HCT116 (cell line): ENCODE measurements at regions not wholly inside any gene's neighbourhood (a gene's known extent, or its start where the extent isn't known, plus 50 kb on each side); places are given as distances from the start of the nearest gene placed in this dataset.

Experiments
- ATAC-seq: fragments of 200-7000 bp; cut with Tn5 transposase; 2 replicates; pipeline ENCODE4 v1.9.1; 2020; ENCODE audit warnings: mild to moderate bottlenecking, moderate library complexity
- BruUV-seq: library from RNA; stranded (reverse); fragments of 400-500 nt; replicated peaks from 2 replicates; lab custom pipeline; 2021; lab: Mats Ljungman, UMichigan
- CTCF ChIA-PET: fragments of 300-600 bp; sonication (Branson Sonifier 250); formaldehyde crosslinking; loops from one replicate; lab custom pipeline; 2021; ENCODE audit warnings: antibody characterized with exemption; lab: Charles Lee
- POLR2A ChIA-PET: fragments of 300-600, 350-600 bp; sonication (Branson Sonifier 250); formaldehyde crosslinking; loops from one replicate; lab custom pipeline; 2021; ENCODE audit warnings: antibody characterized with exemption; lab: Charles Lee
- RAD21 ChIA-PET, 2 experiments: fragments of 300-600 bp; sonication (Branson Sonifier 250); formaldehyde crosslinking; loops; one replicate each; lab custom pipeline; 2023; ENCODE audit warnings: low total read pairs in 2 of 2; ENCODE audit not compliant: uncharacterized antibody in 2 of 2, unreplicated experiment in 2 of 2, low non-redundant PET in 1 of 2; lab: Charles Lee
- DNase-seq: peaks from one replicate; pipeline ENCODE4 v3.0.0-alpha.2; 2010; ENCODE audit warnings: low read depth, low spot score
- H2AFZ ChIP-seq: fragments of 200-600 bp; shearing (Covaris generic), sonication (generic); 2 replicates; pipeline ENCODE4 v1.6.1; 2017; ENCODE audit warnings: low read depth, mixed run types, mixed read lengths, antibody characterized with exemption, low read length; ENCODE audit not compliant: poor library complexity, severe bottlenecking
- H3K27ac ChIP-seq: 2 replicates; pipeline ENCODE4 v1.5.1; 2012; ENCODE audit warnings: low read depth, low read length
- H3K27me3 ChIP-seq: fragments of 200-600 bp; sonication (generic); 2 replicates; pipeline ENCODE4 v1.6.1; 2016; ENCODE audit warnings: mixed run types, low read length, mixed read lengths; ENCODE audit not compliant: insufficient read depth
- H3K36me3 ChIP-seq, 2 experiments: fragments of 200-500 bp in 1 of 2; fragments of 200-600 bp in 1 of 2; sonication (Bioruptor generic) in 1 of 2; sonication (generic) in 1 of 2; 2 replicates each; pipeline versions ENCODE4 v1.5.1 to v1.6.1; 2014 to 2016; ENCODE audit warnings: low read length in 2 of 2, inconsistent platforms in 1 of 2, mixed read lengths in 1 of 2, mixed run types in 1 of 2; ENCODE audit not compliant: insufficient read depth in 2 of 2, control insufficient read depth in 1 of 2
- H3K4me1 ChIP-seq, 2 experiments: fragments of 200-600 bp in 1 of 2; sonication (generic) in 1 of 2; 2 replicates each; pipeline versions ENCODE4 v1.5.1 to v1.6.1; 2012 to 2017; ENCODE audit warnings: low read length in 2 of 2, inconsistent platforms in 1 of 2, mild to moderate bottlenecking in 1 of 2, mixed read lengths in 1 of 2, mixed run types in 1 of 2, moderate library complexity in 1 of 2; ENCODE audit not compliant: insufficient read depth in 2 of 2, control insufficient read depth in 1 of 2
- H3K4me2 ChIP-seq: fragments of 200-600 bp; sonication (generic); 2 replicates; pipeline ENCODE4 v1.6.1; 2017; ENCODE audit warnings: mixed run types, low read length, mixed read lengths
- H3K4me3 ChIP-seq, 2 experiments: fragments of 200-600 bp in 1 of 2; sonication (generic) in 1 of 2; replicated peaks in 1 of 2; 2 replicates each; pipeline ENCODE4 v1.5.1; 2011 to 2016; ENCODE audit warnings: low read length in 2 of 2, control low read depth in 1 of 2, low read depth in 1 of 2, mild to moderate bottlenecking in 1 of 2, mixed read lengths in 1 of 2, mixed run types in 1 of 2
- H3K79me2 ChIP-seq: fragments of 200-600 bp; sonication (generic); 2 replicates; pipeline ENCODE4 v1.6.1; 2017; ENCODE audit warnings: mild to moderate bottlenecking, mixed run types, low read length, moderate library complexity, mixed read lengths; ENCODE audit not compliant: insufficient read depth
- H3K9ac ChIP-seq: fragments of 200-600 bp; sonication (generic); 2 replicates; pipeline ENCODE4 v1.6.1; 2016; ENCODE audit warnings: low read length, mixed read lengths
- H3K9me2 ChIP-seq: fragments of 200-600 bp; sonication (generic), shearing (Covaris generic); 2 replicates; pipeline ENCODE4 v1.6.1; 2017; ENCODE audit warnings: mixed run types, mild to moderate bottlenecking, moderate library complexity; ENCODE audit not compliant: insufficient read depth
- H3K9me3 ChIP-seq, 2 experiments: fragments of 200-500 bp in 1 of 2; fragments of 200-600 bp in 1 of 2; sonication (Bioruptor generic) in 1 of 2; sonication (generic) in 1 of 2; 2 replicates each; pipeline ENCODE4 v1.6.1; 2014 to 2017; ENCODE audit warnings: low read length in 2 of 2, mixed read lengths in 2 of 2, inconsistent platforms in 1 of 2, low read depth in 1 of 2, mild to moderate bottlenecking in 1 of 2, mixed run types in 1 of 2, moderate library complexity in 1 of 2; ENCODE audit not compliant: control insufficient read depth in 1 of 2, insufficient read depth in 1 of 2
- H4K20me1 ChIP-seq: fragments of 200-600 bp; sonication (generic), shearing (Covaris generic); 2 replicates; pipeline ENCODE4 v1.6.1; 2017; ENCODE audit warnings: mixed run types, mild to moderate bottlenecking, moderate library complexity; ENCODE audit not compliant: insufficient read depth
- ATF3 ChIP-seq: IDR thresholded peaks from 2 replicates; pipeline ENCODE4 v1.6.1; 2012
- CEBPB ChIP-seq: IDR thresholded peaks from 2 replicates; pipeline ENCODE4 v1.6.1; 2012; ENCODE audit warnings: low read depth
- CTCF ChIP-seq, 3 experiments: fragments of 200-600 bp in 1 of 3; sonication (generic) in 1 of 3; IDR thresholded peaks in 2 of 3; conservative IDR thresholded peaks in 1 of 3; 2 replicates each; pipeline ENCODE4 v1.5.1; 2012 to 2017; ENCODE audit warnings: low read depth in 2 of 3, low read length in 2 of 3, antibody characterized with exemption in 1 of 3, borderline replicate concordance in 1 of 3, control low read depth in 1 of 3, mild to moderate bottlenecking in 1 of 3, mixed read lengths in 1 of 3, mixed run types in 1 of 3, moderate library complexity in 1 of 3; ENCODE audit not compliant: insufficient read depth in 1 of 3
- EGR1 ChIP-seq: IDR thresholded peaks from 2 replicates; pipeline ENCODE4 v1.6.1; 2012; ENCODE audit warnings: low read depth
- ELF1 ChIP-seq: IDR thresholded peaks from 2 replicates; pipeline ENCODE4 v1.6.1; 2012; ENCODE audit warnings: low read depth, borderline replicate concordance
- EZH2 ChIP-seq: fragments of 200-600 bp; sonication (generic); IDR thresholded peaks from 2 replicates; pipeline ENCODE4 v1.6.1; 2017; ENCODE audit warnings: antibody characterized with exemption, mixed run types
- EZH2phosphoT487 ChIP-seq: fragments of 200-600 bp; IDR thresholded peaks from 2 replicates; pipeline ENCODE4 v1.6.1; 2018; ENCODE audit warnings: antibody characterized with exemption, borderline replicate concordance
- FOSL1 ChIP-seq: IDR thresholded peaks from 2 replicates; pipeline ENCODE4 v1.6.1; 2012; ENCODE audit warnings: low read depth
- JUND ChIP-seq: IDR thresholded peaks from 2 replicates; pipeline ENCODE4 v1.6.1; 2012
- POLR2A ChIP-seq: IDR thresholded peaks from 2 replicates; pipeline ENCODE4 v1.7.0; 2011; ENCODE audit warnings: borderline replicate concordance; ENCODE audit not compliant: insufficient read depth, insufficient read length; ENCODE audit errors: extremely low read depth
- POLR2AphosphoS5 ChIP-seq: IDR thresholded peaks from 2 replicates; pipeline ENCODE4 v1.6.1; 2011; ENCODE audit warnings: mild to moderate bottlenecking, low read depth, low read length, moderate library complexity
- SIN3A ChIP-seq: IDR thresholded peaks from 2 replicates; pipeline ENCODE4 v1.6.1; 2012; ENCODE audit warnings: low read depth
- SP1 ChIP-seq: IDR thresholded peaks from 2 replicates; pipeline ENCODE4 v1.6.1; 2012; ENCODE audit warnings: low read depth
- TCF7L2 ChIP-seq: IDR thresholded peaks from 2 replicates; pipeline ENCODE4 v1.7.0; 2011; ENCODE audit warnings: borderline replicate concordance, inconsistent platforms; ENCODE audit not compliant: insufficient read depth, insufficient read length; ENCODE audit errors: extremely low read depth
- YY1 ChIP-seq: IDR thresholded peaks from 2 replicates; pipeline ENCODE4 v1.6.1; 2011; ENCODE audit warnings: low read length, low read depth, moderate library complexity, mild to moderate bottlenecking; ENCODE audit not compliant: insufficient replicate concordance; ENCODE audit errors: extremely low read depth
- ZFX ChIP-seq: fragments of 450-650 bp; IDR thresholded peaks from 2 replicates; pipeline ENCODE4 v1.6.1; 2017
- ZNF274 ChIP-seq: fragments of 200-500 bp; sonication (Bioruptor generic); IDR thresholded peaks from 2 replicates; pipeline ENCODE4 v1.6.1; 2014; ENCODE audit warnings: mild to moderate bottlenecking, low read depth, low read length, inconsistent platforms
- intact Hi-C: fragments of 100-400 bp; cut with micrococcal nuclease; formaldehyde crosslinking; loops from 2 replicates; pipeline ENCODE4 v1.10.0; 2022
- TF ChIP-seq, protein P1 (sequence below): IDR thresholded peaks from 2 replicates; pipeline ENCODE4 v1.6.1; 2012; ENCODE audit warnings: low read depth
- TF ChIP-seq, protein P2 (sequence below): IDR thresholded peaks from 2 replicates; pipeline ENCODE4 v1.6.1; 2012

- POLR2A ChIA-PET: no interaction called here
- no peaks in the 10 kb centered on the region for H3K27me3 ChIP-seq
Measured at GRCh38 chr13:76189882-76190519, 553.9 kb downstream of the LMO7 start.

More at GRCh38 chr13:76189882-76190519, 553.9 kb downstream of the LMO7 start:
- Histone ChIP-seq H3K4me3 (no peak overlapping the region), H3K4me2 (no peak overlapping the region), H3K9ac (no peak overlapping the region), H2AFZ (no peak overlapping the region), H3K79me2 (no peaks in the 10 kb centered on the region), H3K27ac (no peak overlapping the region), H3K36me3 (no peaks in the 10 kb centered on the region), H3K4me1 (no peaks in the 10 kb centered on the region), H3K9me2 (no peaks in the 10 kb centered on the region), H3K9me3 (no peaks in the 10 kb centered on the region), H4K20me1 (no peaks in the 10 kb centered on the region)
- no peak for TF ChIP-seq ZNF274
- no peak for TF ChIP-seq JUND
- TF ChIP-seq, protein P1, sequence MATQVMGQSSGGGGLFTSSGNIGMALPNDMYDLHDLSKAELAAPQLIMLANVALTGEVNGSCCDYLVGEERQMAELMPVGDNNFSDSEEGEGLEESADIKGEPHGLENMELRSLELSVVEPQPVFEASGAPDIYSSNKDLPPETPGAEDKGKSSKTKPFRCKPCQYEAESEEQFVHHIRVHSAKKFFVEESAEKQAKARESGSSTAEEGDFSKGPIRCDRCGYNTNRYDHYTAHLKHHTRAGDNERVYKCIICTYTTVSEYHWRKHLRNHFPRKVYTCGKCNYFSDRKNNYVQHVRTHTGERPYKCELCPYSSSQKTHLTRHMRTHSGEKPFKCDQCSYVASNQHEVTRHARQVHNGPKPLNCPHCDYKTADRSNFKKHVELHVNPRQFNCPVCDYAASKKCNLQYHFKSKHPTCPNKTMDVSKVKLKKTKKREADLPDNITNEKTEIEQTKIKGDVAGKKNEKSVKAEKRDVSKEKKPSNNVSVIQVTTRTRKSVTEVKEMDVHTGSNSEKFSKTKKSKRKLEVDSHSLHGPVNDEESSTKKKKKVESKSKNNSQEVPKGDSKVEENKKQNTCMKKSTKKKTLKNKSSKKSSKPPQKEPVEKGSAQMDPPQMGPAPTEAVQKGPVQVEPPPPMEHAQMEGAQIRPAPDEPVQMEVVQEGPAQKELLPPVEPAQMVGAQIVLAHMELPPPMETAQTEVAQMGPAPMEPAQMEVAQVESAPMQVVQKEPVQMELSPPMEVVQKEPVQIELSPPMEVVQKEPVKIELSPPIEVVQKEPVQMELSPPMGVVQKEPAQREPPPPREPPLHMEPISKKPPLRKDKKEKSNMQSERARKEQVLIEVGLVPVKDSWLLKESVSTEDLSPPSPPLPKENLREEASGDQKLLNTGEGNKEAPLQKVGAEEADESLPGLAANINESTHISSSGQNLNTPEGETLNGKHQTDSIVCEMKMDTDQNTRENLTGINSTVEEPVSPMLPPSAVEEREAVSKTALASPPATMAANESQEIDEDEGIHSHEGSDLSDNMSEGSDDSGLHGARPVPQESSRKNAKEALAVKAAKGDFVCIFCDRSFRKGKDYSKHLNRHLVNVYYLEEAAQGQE: no peak
- no peak for TF ChIP-seq EGR1
- no peak for TF ChIP-seq ZFX
- TF ChIP-seq SP1: no peak
- TF ChIP-seq FOSL1: no peak
- TF ChIP-seq EZH2: no peak
- no peak for TF ChIP-seq SIN3A
- no peak for TF ChIP-seq TCF7L2
- TF ChIP-seq EZH2phosphoT487: no peak
- TF ChIP-seq POLR2A: no peak
- TF ChIP-seq, protein P2, sequence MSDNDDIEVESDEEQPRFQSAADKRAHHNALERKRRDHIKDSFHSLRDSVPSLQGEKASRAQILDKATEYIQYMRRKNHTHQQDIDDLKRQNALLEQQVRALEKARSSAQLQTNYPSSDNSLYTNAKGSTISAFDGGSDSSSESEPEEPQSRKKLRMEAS: no peak
- TF ChIP-seq ELF1: no peak
- no peak for TF ChIP-seq YY1
- no peak for TF ChIP-seq ATF3
- no peak for TF ChIP-seq POLR2AphosphoS5
- TF ChIP-seq CTCF (IDR thresholded peaks at IDR 0.05 in 2 of 3, conservative IDR thresholded peaks at IDR 0.05 in 1 of 3; ENCODE audit: borderline replicate concordance in 1 of 3, insufficient read depth in 1 of 3, low read depth in 2 of 3, low read length in 2 of 3): no peak
- TF ChIP-seq CEBPB: no peak
- RAD21 ChIA-PET: no interaction called here
- CTCF ChIA-PET: no interaction called here
- DNase-seq (no peak), ATAC-seq (no peak)
- intact Hi-C loops: no loop called here
- BruUV-seq: no TSS peak
